ENCODE measurements at regions not wholly inside any gene's neighbourhood (a gene's known extent, or its start where the extent isn't known, plus 50 kb on each side); places are given as distances from the start of the nearest gene placed in this dataset.

DNA sequence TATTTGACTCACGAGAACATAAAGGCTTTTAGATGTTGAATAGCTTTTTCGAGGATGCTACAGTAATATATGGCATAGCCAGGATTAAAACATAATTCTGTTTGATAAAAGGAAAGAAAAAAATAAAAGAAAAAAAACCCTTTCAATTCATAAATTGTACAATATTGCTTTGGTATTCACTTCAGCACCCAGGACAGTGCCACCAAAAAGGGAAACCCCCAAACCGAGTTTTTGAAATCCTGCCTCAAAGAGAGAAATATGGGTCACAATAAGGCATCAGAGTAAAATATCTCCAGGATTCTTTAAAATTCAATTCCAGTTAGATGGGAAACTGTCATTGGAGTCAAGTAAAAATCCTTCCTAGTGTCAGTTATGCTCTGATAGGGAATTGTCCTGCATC, 551.2 kb upstream of the SEL1L start:
- in situ Hi-C loops (cut with MboI): no loop called here
- no peak overlapping the region for H3K27ac ChIP-seq
- WGBS, 2 experiments (ENCODE audit: low coverage in 1 of 2, low lambda C conversion rate in 2 of 2, missing lambda C conversion rate in 2 of 2): 5 to 8% methylated on average over 3 of the region's 3 CpGs
- H3K9me2 ChIP-seq (ENCODE audit: insufficient read depth): no peaks in the 10 kb centered on the region
- H2AFZ ChIP-seq: no peak overlapping the region
- H3K9ac ChIP-seq: no peak overlapping the region
- H3K4me1 ChIP-seq (ENCODE audit: insufficient read depth): no peaks in the 10 kb centered on the region
- peaks cover 6% of the 10 kb centered on the region for H3K9me3 ChIP-seq (ENCODE audit: low read depth)
- H4K20me1 ChIP-seq (ENCODE audit: insufficient read depth): no peaks in the 10 kb centered on the region
- H3K4me3 ChIP-seq: no peak overlapping the region
- no peaks in the 10 kb centered on the region for H3F3A ChIP-seq (ENCODE audit: insufficient read depth)
- H3K36me3 ChIP-seq (ENCODE audit: low read depth): no peaks in the 10 kb centered on the region
- H3K27me3 ChIP-seq (replicated peaks; ENCODE audit: insufficient read depth): no peaks in the 10 kb centered on the region
- TF ChIP-seq EZH2 (IDR thresholded peaks at IDR 0.05; ENCODE audit: insufficient read depth, poor library complexity, severe bottlenecking) (no peak), EZH2phosphoT487 (IDR thresholded peaks at IDR 0.05; ENCODE audit: insufficient read depth, low read depth) (no peak)
- no peak overlapping the region for H3K4me2 ChIP-seq (ENCODE audit: unreplicated experiment)
- DNase-seq: no peak
- no peaks in the 10 kb centered on the region for H3K79me2 ChIP-seq (ENCODE audit: insufficient read depth)

DNA sequence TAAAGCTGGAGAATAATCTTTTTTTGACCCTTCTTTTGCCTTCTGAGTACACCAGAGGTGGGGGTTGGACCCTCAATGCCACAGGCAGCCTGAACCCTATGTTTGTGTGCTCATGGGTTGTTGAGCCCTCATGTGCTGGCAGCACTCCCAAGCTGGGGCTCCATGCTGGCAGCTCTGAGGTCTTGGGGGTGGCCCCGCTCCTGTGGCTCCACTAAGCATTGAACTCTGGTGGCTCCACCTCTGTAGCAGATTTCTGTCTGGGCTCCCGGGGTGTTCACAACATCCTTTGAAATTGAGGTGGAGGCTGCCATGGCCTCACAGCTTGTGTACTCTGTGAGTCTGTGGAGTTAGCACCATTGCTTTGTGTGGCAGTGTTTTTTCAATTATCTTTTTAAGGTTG, 557.4 kb upstream of the SEL1L start:
- in situ Hi-C loops (cut with MboI): no loop called here
- Histone ChIP-seq H3K9me2 (ENCODE audit: insufficient read depth) (no peaks in the 10 kb centered on the region), H3K9me3 (ENCODE audit: low read depth) (no peaks in the 10 kb centered on the region), H3K4me1 (ENCODE audit: insufficient read depth) (no peaks in the 10 kb centered on the region), H3F3A (ENCODE audit: insufficient read depth) (no peaks in the 10 kb centered on the region), H3K36me3 (ENCODE audit: low read depth) (no peaks in the 10 kb centered on the region), H4K20me1 (ENCODE audit: insufficient read depth) (no peaks in the 10 kb centered on the region), H3K4me3 (no peak overlapping the region), H3K9ac (no peak overlapping the region), H3K27ac (no peak overlapping the region), H3K27me3 (replicated peaks; ENCODE audit: insufficient read depth) (no peaks in the 10 kb centered on the region), H2AFZ (no peak overlapping the region), H3K79me2 (ENCODE audit: insufficient read depth) (no peaks in the 10 kb centered on the region), H3K4me2 (ENCODE audit: unreplicated experiment) (no peak overlapping the region)
- no peak for DNase-seq
- TF ChIP-seq EZH2phosphoT487 (IDR thresholded peaks at IDR 0.05; ENCODE audit: insufficient read depth, low read depth) (no peak), EZH2 (IDR thresholded peaks at IDR 0.05; ENCODE audit: insufficient read depth, poor library complexity, severe bottlenecking) (no peak)
- WGBS, 2 experiments (ENCODE audit: low coverage in 1 of 2, low lambda C conversion rate in 2 of 2, missing lambda C conversion rate in 2 of 2): 4 to 15% methylated on average over 2 of the region's 2 CpGs

DNA sequence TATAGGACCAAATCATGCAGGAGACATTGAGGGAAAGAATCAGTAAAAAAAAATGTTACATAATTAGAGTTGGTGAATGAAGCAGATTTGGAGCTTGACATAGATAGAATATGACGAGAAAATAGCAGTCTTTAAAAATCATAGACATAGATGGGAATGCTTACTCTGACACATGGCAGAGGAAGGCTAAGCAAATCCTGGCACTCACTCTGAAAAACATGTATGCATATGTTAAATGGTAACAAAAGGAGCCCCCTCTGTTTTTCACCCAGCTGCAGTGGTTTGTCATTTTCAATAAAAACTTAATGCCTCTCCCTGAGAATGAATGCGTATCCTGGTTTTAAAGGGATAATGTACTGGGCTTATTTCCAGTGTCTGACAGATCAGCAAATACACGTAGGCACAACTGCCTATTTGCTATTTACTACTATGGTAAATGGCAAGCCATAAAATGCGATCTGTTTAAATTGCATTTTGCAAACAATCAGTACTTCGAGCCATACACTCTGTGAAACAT, 561.2 kb upstream of the SEL1L start:
- no peaks in the 10 kb centered on the region for H3K27me3 ChIP-seq (replicated peaks; ENCODE audit: insufficient read depth)
- H3K4me3 ChIP-seq: no peak overlapping the region
- no peaks in the 10 kb centered on the region for H3K4me1 ChIP-seq (ENCODE audit: insufficient read depth)
- no peaks in the 10 kb centered on the region for H3K9me3 ChIP-seq (ENCODE audit: low read depth)
- no peaks in the 10 kb centered on the region for H3K79me2 ChIP-seq (ENCODE audit: insufficient read depth)
- no peaks in the 10 kb centered on the region for H3K36me3 ChIP-seq (ENCODE audit: low read depth)
- H3K9me2 ChIP-seq (ENCODE audit: insufficient read depth): no peaks in the 10 kb centered on the region
- no peak for TF ChIP-seq EZH2 (IDR thresholded peaks at IDR 0.05; ENCODE audit: insufficient read depth, poor library complexity, severe bottlenecking)
- TF ChIP-seq EZH2phosphoT487 (IDR thresholded peaks at IDR 0.05; ENCODE audit: insufficient read depth, low read depth): no peak
- no peak for DNase-seq
- H3K27ac ChIP-seq: no peak overlapping the region
- no peak overlapping the region for H3K9ac ChIP-seq
- H2AFZ ChIP-seq: no peak overlapping the region
- no peak overlapping the region for H3K4me2 ChIP-seq (ENCODE audit: unreplicated experiment)
- H3F3A ChIP-seq (ENCODE audit: insufficient read depth): no peaks in the 10 kb centered on the region
- WGBS, 2 experiments (ENCODE audit: low coverage in 1 of 2, low lambda C conversion rate in 2 of 2, missing lambda C conversion rate in 2 of 2): 5 to 6% methylated on average over 5 of the region's 5 CpGs
- H4K20me1 ChIP-seq (ENCODE audit: insufficient read depth): no peaks in the 10 kb centered on the region
- in situ Hi-C loops (cut with MboI): no loop called here

DNA sequence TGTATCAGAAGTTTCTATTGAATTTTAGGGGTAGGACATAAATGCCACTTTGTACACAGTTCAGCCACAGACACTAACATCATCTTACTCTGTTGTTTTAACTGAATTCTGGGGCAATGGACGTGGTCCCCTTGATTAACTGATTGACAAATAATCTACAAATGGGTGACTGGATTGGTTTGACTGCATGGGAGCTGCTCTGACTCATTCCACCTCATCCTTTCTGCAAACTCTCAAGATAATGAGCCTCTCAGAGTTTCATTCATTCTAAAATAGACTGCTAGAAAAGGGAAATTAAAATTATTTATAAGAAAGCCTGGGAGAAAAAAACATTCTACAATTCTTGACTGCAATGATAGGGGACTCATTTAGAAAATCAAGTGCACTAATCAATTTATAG, 570.4 kb upstream of the SEL1L start:
- H3K9me2 ChIP-seq (ENCODE audit: insufficient read depth): no peaks in the 10 kb centered on the region
- no peak for DNase-seq
- H4K20me1 ChIP-seq (ENCODE audit: insufficient read depth): no peaks in the 10 kb centered on the region
- no peaks in the 10 kb centered on the region for H3K27me3 ChIP-seq (replicated peaks; ENCODE audit: insufficient read depth)
- TF ChIP-seq EZH2phosphoT487 (IDR thresholded peaks at IDR 0.05; ENCODE audit: insufficient read depth, low read depth) (no peak), EZH2 (IDR thresholded peaks at IDR 0.05; ENCODE audit: insufficient read depth, poor library complexity, severe bottlenecking) (no peak)
- no peak overlapping the region for H3K4me3 ChIP-seq
- H3K36me3 ChIP-seq (ENCODE audit: low read depth): no peaks in the 10 kb centered on the region
- no peak overlapping the region for H3K27ac ChIP-seq
- 0 to 4% methylated on average over 1 of the region's 1 CpG for WGBS, 2 experiments (ENCODE audit: low coverage in 1 of 2, low lambda C conversion rate in 2 of 2, missing lambda C conversion rate in 2 of 2)
- H3K9ac ChIP-seq: no peak overlapping the region
- no peaks in the 10 kb centered on the region for H3K4me1 ChIP-seq (ENCODE audit: insufficient read depth)
- no peak overlapping the region for H2AFZ ChIP-seq
- in situ Hi-C loops (cut with MboI): no loop called here
- no peaks in the 10 kb centered on the region for H3F3A ChIP-seq (ENCODE audit: insufficient read depth)
- H3K4me2 ChIP-seq (ENCODE audit: unreplicated experiment): no peak overlapping the region
- peaks cover 3% of the 10 kb centered on the region for H3K9me3 ChIP-seq (ENCODE audit: low read depth)
- H3K79me2 ChIP-seq (ENCODE audit: insufficient read depth): no peaks in the 10 kb centered on the region
